NCI-H2196 treated with DMSO at 0.1 percent for 48 hours (cell line): ENCODE measurements at regions not wholly inside any gene's neighbourhood (a gene's known extent, or its start where the extent isn't known, plus 50 kb on each side); places are given as distances from the start of the nearest gene placed in this dataset.

Experiments used
- DNase-seq: peaks from one replicate; lab custom pipeline; 2025; ENCODE audit not compliant: unreplicated experiment; lab: John Stamatoyannopoulos, UW

DNA sequence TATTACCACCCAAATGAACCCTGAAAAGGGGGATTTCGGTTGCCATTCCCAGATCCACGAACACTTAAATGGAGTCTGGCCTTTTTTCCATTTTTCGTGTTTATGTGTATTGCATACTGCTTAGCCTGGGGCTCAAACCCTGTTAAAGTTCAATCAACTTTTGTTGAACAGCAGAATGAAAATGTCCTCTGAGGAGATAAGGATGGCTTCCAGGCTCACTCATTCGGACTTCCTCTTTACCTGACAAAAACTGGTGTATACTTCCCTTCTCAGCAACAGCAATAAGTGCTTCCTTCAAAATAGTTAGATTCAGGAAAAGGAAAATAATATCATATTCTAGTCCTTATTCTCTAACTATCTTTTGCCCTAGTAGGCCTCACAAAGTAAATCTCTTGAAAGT, 61.1 kb upstream of the ARID5B start:
- no peak for DNase-seq

DNA sequence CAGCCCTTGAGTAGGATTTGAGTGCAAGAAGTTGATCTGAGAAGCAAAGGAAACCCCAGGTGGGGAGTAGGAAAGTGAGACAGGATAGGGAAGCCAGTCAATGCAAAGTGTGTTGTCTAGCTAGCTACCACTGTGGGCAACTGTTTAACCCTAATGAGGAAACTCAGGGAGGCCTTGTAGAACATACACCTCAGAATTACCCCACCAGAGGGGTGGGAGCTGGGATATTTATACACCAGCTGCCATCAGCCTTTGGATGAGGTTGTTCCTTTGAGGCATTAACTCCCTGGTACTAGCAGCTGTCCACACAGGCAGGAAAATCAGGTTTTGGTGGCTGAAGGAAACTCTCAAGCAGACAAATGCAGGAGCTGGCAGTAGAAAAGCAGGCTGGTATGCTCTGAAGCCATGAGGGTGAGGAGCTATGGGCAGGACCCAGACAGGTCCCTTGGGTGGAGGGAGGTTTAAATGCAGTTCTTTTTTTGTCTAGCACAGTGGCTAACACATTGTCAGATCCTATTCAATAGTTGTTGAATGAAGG, 60.1 kb upstream of the ARID5B start:
- no peak for DNase-seq

DNA sequence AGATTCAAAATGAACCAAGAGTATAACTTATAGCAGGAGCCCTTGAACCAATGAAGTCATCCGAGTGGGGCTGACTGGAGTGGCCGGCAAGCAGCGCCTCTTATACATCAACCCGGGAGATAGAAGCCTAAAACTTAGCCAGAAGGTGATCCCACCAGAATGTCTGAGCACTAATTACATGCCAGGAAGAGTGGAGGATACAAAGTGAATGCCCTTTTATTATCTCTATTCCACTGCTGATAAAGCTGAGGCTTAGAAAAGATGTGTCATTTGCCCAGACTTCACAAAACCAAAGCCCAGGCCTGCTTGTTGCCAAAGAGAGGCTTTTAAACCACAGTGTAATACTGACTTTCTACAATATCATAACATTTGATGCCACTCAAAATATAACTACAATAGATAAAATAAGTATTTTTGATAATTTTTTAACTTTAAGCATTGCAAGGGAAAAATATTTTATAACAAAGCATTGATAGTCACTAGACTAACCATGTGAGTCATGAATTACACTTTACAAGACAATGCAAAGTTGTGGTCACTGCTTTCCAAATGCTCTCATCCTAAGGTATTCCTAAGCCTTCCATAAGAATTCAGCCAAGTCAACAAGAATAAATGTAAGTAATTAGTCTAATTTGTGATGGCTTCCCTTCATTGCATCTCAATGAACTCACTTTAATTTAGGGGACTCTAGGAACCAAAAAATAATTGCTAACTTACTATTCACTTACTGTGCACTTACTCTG, 58.6 kb upstream of the ARID5B start:
- no peak for DNase-seq

DNA sequence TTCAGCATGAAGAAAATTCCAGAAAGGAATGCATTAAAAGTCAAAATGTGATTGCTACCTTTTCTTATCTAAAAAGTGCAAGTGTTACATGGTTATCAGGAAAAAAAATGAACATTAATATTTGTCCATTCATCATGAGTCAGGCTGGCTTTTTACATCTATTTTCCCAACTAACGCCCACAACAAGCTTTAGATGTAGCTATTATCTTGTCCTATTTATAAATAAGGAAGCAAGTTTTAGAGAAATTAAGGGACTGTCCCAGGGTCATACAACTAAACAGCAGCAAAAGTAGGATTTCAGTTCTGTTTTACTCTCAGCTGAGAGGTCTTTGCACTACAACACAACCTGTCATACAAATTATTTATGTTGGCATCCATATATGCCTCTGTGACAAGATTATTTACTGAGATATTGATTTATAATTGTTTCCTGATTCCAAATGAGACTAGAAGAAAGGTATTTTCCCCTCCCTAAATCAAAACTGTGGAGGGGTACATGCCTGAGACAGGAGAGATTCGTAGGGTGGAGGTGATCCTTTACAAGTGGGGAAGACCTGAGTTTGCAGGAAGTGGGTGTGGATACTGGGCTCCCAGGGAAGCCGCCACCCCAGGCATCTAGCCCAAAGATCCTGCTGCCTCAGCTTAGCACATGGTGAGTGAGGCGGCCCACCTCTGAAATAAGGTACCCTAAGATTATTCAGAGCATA, 57.2 kb upstream of the ARID5B start:
- no peak for DNase-seq

DNA sequence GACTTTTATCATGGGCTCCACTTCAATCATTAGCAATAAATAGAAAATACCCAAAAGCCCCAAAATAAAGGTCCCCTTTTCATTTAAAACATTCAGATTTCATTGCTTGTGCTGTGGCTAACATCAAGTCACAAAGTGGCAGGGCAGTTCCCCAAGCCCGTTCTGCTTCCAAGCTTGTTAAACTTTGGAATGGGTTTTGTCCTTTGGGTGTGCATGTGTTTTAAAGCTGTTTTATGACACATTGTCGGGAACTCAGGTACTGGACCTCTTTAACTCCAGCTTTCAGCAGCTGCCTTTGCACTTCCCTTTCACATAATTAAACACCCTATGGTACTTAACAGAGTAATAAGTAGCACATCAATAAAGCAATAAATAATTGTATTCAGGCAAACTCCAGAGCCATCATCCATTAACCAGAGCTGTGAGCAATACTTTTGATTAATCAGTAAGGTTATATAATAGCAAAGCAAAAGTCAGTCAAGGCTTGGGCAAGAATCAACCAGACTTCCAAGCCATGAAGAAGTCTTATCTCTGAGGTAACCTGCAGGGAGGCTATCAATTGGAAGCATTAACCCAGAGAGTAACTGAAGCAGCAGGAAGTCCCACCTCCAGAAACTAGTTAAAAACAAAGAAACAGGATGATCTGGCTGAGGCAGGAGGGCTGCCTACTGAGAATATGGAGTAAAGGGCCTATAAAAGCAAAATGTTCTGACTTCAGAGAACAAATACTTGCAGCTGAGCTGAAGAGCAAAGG, 56.1 kb upstream of the ARID5B start:
- no peak for DNase-seq

DNA sequence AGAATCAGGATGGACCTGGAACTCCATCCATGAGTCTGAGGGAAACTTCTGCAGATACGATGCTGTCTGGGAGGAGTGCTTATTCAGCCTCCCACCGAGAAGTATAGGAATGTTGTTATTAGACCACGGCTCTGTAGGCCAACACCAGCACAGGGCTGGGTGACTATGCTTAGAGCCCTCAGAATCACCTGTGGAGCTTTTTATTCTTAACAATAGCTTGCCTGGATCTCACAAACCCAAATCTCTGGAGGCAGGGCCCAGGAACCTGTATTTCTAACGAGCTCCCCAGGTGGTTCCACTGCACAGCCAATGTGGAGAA, 55.6 kb upstream of the ARID5B start:
- no peak for DNase-seq

DNA sequence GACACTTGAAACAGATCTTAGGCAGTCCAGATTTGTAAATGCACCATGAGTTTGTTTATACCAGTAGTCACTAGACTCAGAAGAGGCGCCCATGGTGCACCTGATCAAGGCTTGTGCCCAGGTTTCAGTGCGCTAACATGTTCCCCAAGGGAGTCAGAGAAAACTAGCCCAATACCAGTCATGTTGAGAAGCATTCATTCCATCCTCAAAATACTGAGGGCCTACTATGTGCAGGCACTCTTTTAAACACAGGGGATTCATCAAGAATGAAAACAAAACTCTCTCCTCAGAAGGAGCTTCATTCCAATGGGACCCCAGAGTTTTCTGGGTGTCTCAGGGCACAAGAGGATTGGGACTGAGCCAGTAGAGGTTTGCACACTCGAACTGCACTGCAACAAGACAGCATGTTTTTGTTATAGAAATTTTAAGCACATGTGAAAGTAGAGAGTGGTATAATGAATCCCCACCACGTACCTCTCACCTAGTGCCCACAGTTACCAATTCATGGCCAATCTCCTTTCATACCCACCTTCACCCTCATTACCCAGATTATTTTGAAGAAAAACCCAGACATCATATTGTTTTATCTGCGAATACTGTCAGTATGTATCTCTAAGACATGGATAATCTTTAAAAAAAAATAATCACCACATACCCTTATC, 55.0 kb upstream of the ARID5B start:
- no peak for DNase-seq

DNA sequence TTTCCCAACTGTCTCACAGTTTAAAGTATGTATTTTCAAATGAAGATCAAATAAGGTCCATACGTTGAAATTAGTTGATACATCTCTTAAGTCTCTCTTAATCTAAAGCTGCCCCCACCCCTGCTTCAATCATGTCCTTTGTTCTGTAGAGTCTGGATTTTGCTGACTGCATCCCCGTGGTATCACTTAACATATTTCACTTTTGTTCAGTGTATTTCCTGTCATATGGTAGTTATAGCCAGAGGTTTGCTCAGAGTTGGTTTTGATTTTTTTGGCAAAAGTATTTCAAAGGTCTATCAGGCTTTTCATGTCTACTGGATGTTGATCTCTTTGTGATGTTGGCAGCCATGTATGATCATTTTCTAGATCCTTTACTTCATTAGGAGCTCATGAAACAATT, 54.4 kb upstream of the ARID5B start:
- DNase-seq: no peak

DNA sequence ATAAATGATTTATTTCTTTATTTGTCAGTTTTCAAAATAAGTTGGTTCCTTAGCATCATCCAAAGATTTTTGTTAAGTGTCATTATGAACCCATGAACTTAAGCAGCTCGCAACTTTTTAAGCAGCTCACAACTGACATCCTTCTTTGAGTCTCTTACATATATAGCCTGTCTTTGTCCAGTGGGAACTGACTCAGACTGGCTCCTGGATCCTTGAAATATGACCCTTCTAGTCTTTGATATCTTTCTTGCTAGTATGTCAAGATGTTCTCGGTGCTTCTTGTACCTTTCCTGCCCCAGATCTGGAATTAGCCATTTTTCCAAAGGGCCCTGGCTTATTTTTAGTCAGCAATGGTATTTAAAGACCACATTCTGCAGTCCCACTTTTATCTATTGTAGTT, 53.9 kb upstream of the ARID5B start:
- no peak for DNase-seq

DNA sequence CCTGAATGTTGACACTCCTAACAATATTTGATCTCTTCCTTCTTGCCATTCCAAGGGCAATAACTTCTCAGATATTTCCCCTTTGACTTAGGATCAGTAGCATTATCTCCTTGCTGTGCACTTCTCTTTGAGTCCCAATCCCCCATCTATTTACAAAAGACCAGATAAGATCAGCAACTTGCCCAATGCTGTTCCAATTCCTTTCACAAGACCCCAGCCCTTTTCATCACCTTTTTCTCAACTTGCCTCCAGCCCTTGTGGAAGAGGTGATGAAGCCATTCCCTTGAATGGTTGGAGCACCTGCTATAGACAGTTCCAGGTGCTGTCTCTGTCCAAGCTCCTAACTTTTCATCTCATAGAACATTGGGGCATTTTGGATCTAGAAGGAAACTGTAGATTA, 51.1 kb upstream of the ARID5B start:
- no peak for DNase-seq
